Mesendoderm (in vitro differentiated cells): ENCODE measurements at regions not wholly inside any gene's neighbourhood (a gene's known extent, or its start where the extent isn't known, plus 50 kb on each side); places are given as distances from the start of the nearest gene placed in this dataset.

Source experiments
- DNase-seq: peaks from one replicate; pipeline ENCODE4 v3.0.0; 2013
- H2AK5ac ChIP-seq: 2 replicates; pipeline ENCODE4 v1.6.1; 2013; ENCODE audit warnings: low read length, inconsistent platforms
- H2BK120ac ChIP-seq: 2 replicates; pipeline ENCODE4 v1.6.1; 2013; ENCODE audit warnings: low read depth, mild to moderate bottlenecking, low read length, moderate library complexity, mixed read lengths
- H2BK15ac ChIP-seq: replicated peaks from 2 replicates; pipeline ENCODE4 v1.6.1; 2013; ENCODE audit warnings: low read depth, mild to moderate bottlenecking, moderate library complexity
- H2BK5ac ChIP-seq: 2 replicates; pipeline ENCODE4 v1.6.1; 2013; ENCODE audit warnings: low read length, inconsistent platforms
- H3K18ac ChIP-seq: 2 replicates; pipeline ENCODE4 v1.6.1; 2013; ENCODE audit warnings: mild to moderate bottlenecking, low read length, mixed read lengths
- H3K23ac ChIP-seq: one replicate; pipeline ENCODE4 v1.6.1; 2013; ENCODE audit warnings: low read length
- H3K27ac ChIP-seq: 2 replicates; pipeline ENCODE4 v1.5.1; 2013; ENCODE audit warnings: low read depth, mild to moderate bottlenecking, inconsistent platforms, low read length, moderate library complexity
- H3K27me3 ChIP-seq: 2 replicates; pipeline ENCODE4 v1.6.1; 2013; ENCODE audit warnings: low read length, control low read depth, mild to moderate bottlenecking, inconsistent platforms; ENCODE audit not compliant: insufficient read depth, poor library complexity
- H3K36me3 ChIP-seq: 2 replicates; pipeline ENCODE4 v1.6.1; 2013; ENCODE audit warnings: low read length, inconsistent platforms; ENCODE audit not compliant: control insufficient read depth, insufficient read depth
- H3K4ac ChIP-seq: one replicate; pipeline ENCODE4 v1.6.1; 2013; ENCODE audit warnings: low read depth, mild to moderate bottlenecking, low read length, moderate library complexity
- H3K4me1 ChIP-seq: 2 replicates; pipeline ENCODE4 v1.6.1; 2013; ENCODE audit warnings: low read depth, low read length, inconsistent platforms; ENCODE audit not compliant: control insufficient read depth
- H3K4me2 ChIP-seq: 2 replicates; pipeline ENCODE4 v1.6.1; 2013; ENCODE audit warnings: low read length
- H3K4me3 ChIP-seq: 2 replicates; pipeline ENCODE4 v1.5.1; 2013; ENCODE audit warnings: mild to moderate bottlenecking, low read length
- H3K56ac ChIP-seq: one replicate; pipeline ENCODE4 v1.6.1; 2013; ENCODE audit warnings: low read length
- H3K79me1 ChIP-seq: 2 replicates; pipeline ENCODE4 v1.6.1; 2013; ENCODE audit warnings: low read length, inconsistent platforms
- H3K79me2 ChIP-seq: 2 replicates; pipeline ENCODE4 v1.6.1; 2013; ENCODE audit warnings: mild to moderate bottlenecking, low read length; ENCODE audit not compliant: control insufficient read depth, insufficient read depth
- H3K9ac ChIP-seq: 2 replicates; pipeline ENCODE4 v1.6.1; 2013; ENCODE audit warnings: low read length, inconsistent platforms
- H4K5ac ChIP-seq: one replicate; pipeline ENCODE4 v1.6.1; 2013; ENCODE audit warnings: low read length
- H4K8ac ChIP-seq: one replicate; pipeline ENCODE4 v1.6.1; 2013; ENCODE audit warnings: low read depth, mild to moderate bottlenecking, control low read depth, low read length, moderate library complexity
- WGBS: extraction: QIAGEN DNeasy Blood & Tissue Kit; methylation state at CpG from one replicate; pipeline ENCODE4 v1.1.7; 2013; ENCODE audit warnings: low lambda C conversion rate, missing lambda C conversion rate; ENCODE audit not compliant: insufficient coverage; ENCODE audit errors: extremely low coverage; 5-methylcytosine and 5-hydroxymethylcytosine counted together

GRCh38 chr3:170776887-170777563 lies 93.0 kb downstream of the RPL22L1 start:
- H3K36me3 ChIP-seq: no peaks in the 10 kb centered on the region
- no peak overlapping the region for H2BK5ac ChIP-seq
- no peak overlapping the region for H3K4ac ChIP-seq
- no peak overlapping the region for H3K27ac ChIP-seq
- H3K27me3 ChIP-seq: no peaks in the 10 kb centered on the region
- H4K8ac ChIP-seq: no peak overlapping the region
- H3K4me1 ChIP-seq: no peaks in the 10 kb centered on the region
- H2AK5ac ChIP-seq: no peak overlapping the region
- no peak overlapping the region for H3K4me2 ChIP-seq
- H3K18ac ChIP-seq: no peak overlapping the region
- H3K4me3 ChIP-seq: no peak overlapping the region
- H2BK15ac ChIP-seq: no peak overlapping the region
- no peak overlapping the region for H2BK120ac ChIP-seq
- peak; percentile 27 for DNase-seq
- H3K23ac ChIP-seq: no peak overlapping the region
- no peak overlapping the region for H3K56ac ChIP-seq
- no peak overlapping the region for H4K5ac ChIP-seq
- H3K79me2 ChIP-seq: no peaks in the 10 kb centered on the region
- H3K9ac ChIP-seq: no peak overlapping the region
- H3K79me1 ChIP-seq: no peaks in the 10 kb centered on the region
- WGBS: no CpG with 5 or more reads among the region's 5 CpGs

- 100% methylated on average over 2 of the region's 4 CpGs for WGBS
- no peak overlapping the region for H3K56ac ChIP-seq
These were observed 96.1 kb downstream of the RPL22L1 start for GRCh38 chr3:170773682-170774425.

GRCh38 chr3:170772175-170772574 lies 97.8 kb downstream of the RPL22L1 start:
- Histone ChIP-seq H3K4me1 (peaks cover 7% of the 10 kb centered on the region), H3K18ac (no peak overlapping the region)
- no CpG with 5 or more reads among the region's 1 CpG for WGBS

More at GRCh38 chr3:170773682-170774425, 96.1 kb downstream of the RPL22L1 start:
- DNase-seq: no peak
- Histone ChIP-seq H3K4ac (no peak overlapping the region), H3K27ac (no peak overlapping the region), H3K79me2 (no peaks in the 10 kb centered on the region), H3K27me3 (no peaks in the 10 kb centered on the region), H3K9ac (no peak overlapping the region), H3K79me1 (no peaks in the 10 kb centered on the region), H3K4me2 (no peak overlapping the region), H4K5ac (no peak overlapping the region), H3K23ac (no peak overlapping the region), H3K4me3 (no peak overlapping the region), H3K36me3 (no peaks in the 10 kb centered on the region), H2BK15ac (no peak overlapping the region), H2BK5ac (no peak overlapping the region), H4K8ac (no peak overlapping the region), H2BK120ac (no peak overlapping the region), H2AK5ac (no peak overlapping the region), H3K4me1 (no peaks in the 10 kb centered on the region), H3K18ac (no peak overlapping the region)

GRCh38 chr3:170768334-170768801 lies 101.6 kb downstream of the RPL22L1 start:
- no peak overlapping the region for H3K4me2 ChIP-seq
- no peak overlapping the region for H4K5ac ChIP-seq
- H3K27ac ChIP-seq: no peak overlapping the region
- no peaks in the 10 kb centered on the region for H3K79me1 ChIP-seq
- no peak overlapping the region for H4K8ac ChIP-seq
- H2BK120ac ChIP-seq: no peak overlapping the region
- no peak overlapping the region for H3K18ac ChIP-seq
- H3K23ac ChIP-seq: no peak overlapping the region
- no peaks in the 10 kb centered on the region for H3K79me2 ChIP-seq
- no peaks in the 10 kb centered on the region for H3K36me3 ChIP-seq
- no CpG with 5 or more reads among the region's 2 CpGs for WGBS
- peaks cover 7% of the 10 kb centered on the region for H3K4me1 ChIP-seq
- peak overlapping the region; percentile 51 for H3K56ac ChIP-seq
- H2BK5ac ChIP-seq: peak overlapping the region; percentile 33
- no peak overlapping the region for H2AK5ac ChIP-seq
- no peaks in the 10 kb centered on the region for H3K27me3 ChIP-seq
- no peak overlapping the region for H3K4ac ChIP-seq
- H3K9ac ChIP-seq: peak overlapping the region; percentile 15
- no peak overlapping the region for H2BK15ac ChIP-seq
- H3K4me3 ChIP-seq: no peak overlapping the region
- no peak for DNase-seq

More at GRCh38 chr3:170772175-170772574, 97.8 kb downstream of the RPL22L1 start:
- Histone ChIP-seq H2BK5ac (no peak overlapping the region), H3K36me3 (no peaks in the 10 kb centered on the region), H2AK5ac (no peak overlapping the region), H3K4me3 (no peak overlapping the region), H3K79me2 (no peaks in the 10 kb centered on the region), H3K9ac (no peak overlapping the region), H3K4me2 (no peak overlapping the region), H4K5ac (no peak overlapping the region), H3K56ac (no peak overlapping the region), H4K8ac (no peak overlapping the region), H3K4ac (no peak overlapping the region), H3K27ac (no peak overlapping the region), H3K23ac (no peak overlapping the region), H3K79me1 (no peaks in the 10 kb centered on the region), H2BK120ac (no peak overlapping the region), H2BK15ac (no peak overlapping the region), H3K27me3 (no peaks in the 10 kb centered on the region)
- DNase-seq: no peak

GRCh38 chr3:170767576-170767941 lies 102.4 kb downstream of the RPL22L1 start:
- Histone ChIP-seq H3K36me3 (no peaks in the 10 kb centered on the region), H3K27me3 (no peaks in the 10 kb centered on the region), H3K27ac (peak overlapping the region; percentile 56), H3K79me1 (no peaks in the 10 kb centered on the region), H3K4ac (no peak overlapping the region), H2AK5ac (no peak overlapping the region), H2BK5ac (no peak overlapping the region), H3K4me3 (no peak overlapping the region), H4K8ac (no peak overlapping the region), H3K79me2 (no peaks in the 10 kb centered on the region), H3K56ac (no peak overlapping the region), H4K5ac (no peak overlapping the region), H2BK15ac (no peak overlapping the region), H3K4me1 (peaks cover 7% of the 10 kb centered on the region), H3K4me2 (no peak overlapping the region), H3K9ac (no peak overlapping the region), H2BK120ac (no peak overlapping the region), H3K18ac (no peak overlapping the region), H3K23ac (no peak overlapping the region)
- WGBS: no CpG with 5 or more reads among the region's 1 CpG
- peak; percentile 73 for DNase-seq
